SU-DHL-6 (cell line): ENCODE measurements at regions not wholly inside any gene's neighbourhood (a gene's known extent, or its start where the extent isn't known, plus 50 kb on each side); places are given as distances from the start of the nearest gene placed in this dataset.

Experiments used
- CTCF ChIP-seq: fragments of 200-600 bp; sonication (generic); IDR thresholded peaks from one replicate; pipeline ENCODE4 v1.5.1; 2017; ENCODE audit warnings: antibody characterized with exemption, mild to moderate bottlenecking, low read length, moderate library complexity; ENCODE audit not compliant: insufficient read depth, poor library complexity, severe bottlenecking
- EZH2phosphoT487 ChIP-seq: fragments of 200-600 bp; sonication (generic), shearing (Covaris generic); conservative IDR thresholded peaks from 2 replicates; pipeline ENCODE4 v1.6.1; 2018; ENCODE audit warnings: mild to moderate bottlenecking, antibody characterized with exemption, low read length, moderate library complexity, mixed read lengths

GRCh38 chr21:31482460-31482859, 138.4 kb upstream of the TIAM1 start:
- no peak for TF ChIP-seq CTCF
- TF ChIP-seq EZH2phosphoT487 = no peak
